GM10248 (cell line): ENCODE measurements at regions not wholly inside any gene's neighbourhood (a gene's known extent, or its start where the extent isn't known, plus 50 kb on each side); places are given as distances from the start of the nearest gene placed in this dataset.

Experiments
- CTCF ChIA-PET: fragments of 300-600 bp; sonication (Branson Sonifier 250); formaldehyde crosslinking; extraction: SDS; loops from one replicate; lab custom pipeline; 2021; ENCODE audit warnings: antibody characterized with exemption; lab: Yijun Ruan, JAX
- POLR2A ChIA-PET: fragments of 350-650 bp; sonication (Branson Sonifier 250); formaldehyde crosslinking; extraction: SDS; loops from one replicate; lab custom pipeline; 2020; ENCODE audit warnings: antibody characterized with exemption; lab: Yijun Ruan, JAX
- DNase-seq: peaks from one replicate; pipeline ENCODE4 v3.0.0; 2012; ENCODE audit errors: extremely low spot score
- TF ChIP-seq, protein P1 (sequence below): IDR thresholded peaks from 2 replicates; pipeline ENCODE4 v1.5.1; 2012; ENCODE audit warnings: mild to moderate bottlenecking, low read depth; ENCODE audit errors: extremely low read depth, missing control alignments, control extremely low read depth

DNA sequence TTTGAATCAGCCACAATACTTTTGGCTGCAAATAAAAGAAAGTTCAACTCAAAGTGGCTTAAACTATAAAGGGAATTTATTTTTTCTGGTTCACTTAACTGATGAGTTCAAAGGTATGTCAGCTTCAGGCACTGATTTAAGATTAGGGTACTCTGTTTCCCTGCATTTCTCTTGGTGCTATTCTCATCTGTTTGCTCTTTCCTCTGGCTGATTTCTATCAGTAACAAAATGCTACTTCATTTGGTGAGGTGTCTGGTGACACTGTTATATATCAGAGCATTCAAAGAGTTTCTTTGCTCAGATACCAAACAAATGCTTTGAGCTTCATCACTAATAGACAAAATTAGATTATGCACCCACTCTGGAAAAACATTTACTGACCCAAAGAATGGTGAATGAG lies 65.9 kb upstream of the HTR4 start:
- ChIA-PET CTCF (interaction anchor here (1.0 to 2.8 kb wide), 2 partner anchors 11 to 13 kb away, joined by 5 to 20 read pairs; no protein-coding TSS in a partner anchor), POLR2A (no interaction called here)
- no peak for DNase-seq
- TF ChIP-seq, protein P1, sequence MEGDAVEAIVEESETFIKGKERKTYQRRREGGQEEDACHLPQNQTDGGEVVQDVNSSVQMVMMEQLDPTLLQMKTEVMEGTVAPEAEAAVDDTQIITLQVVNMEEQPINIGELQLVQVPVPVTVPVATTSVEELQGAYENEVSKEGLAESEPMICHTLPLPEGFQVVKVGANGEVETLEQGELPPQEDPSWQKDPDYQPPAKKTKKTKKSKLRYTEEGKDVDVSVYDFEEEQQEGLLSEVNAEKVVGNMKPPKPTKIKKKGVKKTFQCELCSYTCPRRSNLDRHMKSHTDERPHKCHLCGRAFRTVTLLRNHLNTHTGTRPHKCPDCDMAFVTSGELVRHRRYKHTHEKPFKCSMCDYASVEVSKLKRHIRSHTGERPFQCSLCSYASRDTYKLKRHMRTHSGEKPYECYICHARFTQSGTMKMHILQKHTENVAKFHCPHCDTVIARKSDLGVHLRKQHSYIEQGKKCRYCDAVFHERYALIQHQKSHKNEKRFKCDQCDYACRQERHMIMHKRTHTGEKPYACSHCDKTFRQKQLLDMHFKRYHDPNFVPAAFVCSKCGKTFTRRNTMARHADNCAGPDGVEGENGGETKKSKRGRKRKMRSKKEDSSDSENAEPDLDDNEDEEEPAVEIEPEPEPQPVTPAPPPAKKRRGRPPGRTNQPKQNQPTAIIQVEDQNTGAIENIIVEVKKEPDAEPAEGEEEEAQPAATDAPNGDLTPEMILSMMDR, result no peak

DNA sequence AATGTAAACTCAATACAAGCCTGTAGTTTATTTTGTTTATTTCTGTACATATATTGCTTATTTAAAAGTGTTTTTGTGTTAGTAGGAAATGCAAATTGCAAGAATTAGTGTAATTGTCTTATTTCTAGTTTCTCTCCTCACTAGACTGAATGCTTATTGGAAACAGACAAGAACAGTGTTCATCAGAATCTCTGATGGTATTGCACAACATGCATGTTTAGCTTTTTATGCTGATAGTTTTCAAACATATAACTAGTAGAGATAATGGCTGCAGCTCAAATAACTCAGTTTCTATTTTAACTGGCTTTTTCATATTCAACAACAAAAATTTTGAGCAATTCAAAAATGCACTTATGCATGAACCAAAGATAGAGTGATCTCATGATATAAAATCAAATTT lies 68.8 kb upstream of the HTR4 start:
- CTCF ChIA-PET, result interaction anchor here (0.6 to 1.9 kb wide), 3 partner anchors 10 to 18 kb away, joined by 3 to 18 read pairs (median 3); no protein-coding TSS in a partner anchor
- POLR2A ChIA-PET, result no interaction called here

DNA sequence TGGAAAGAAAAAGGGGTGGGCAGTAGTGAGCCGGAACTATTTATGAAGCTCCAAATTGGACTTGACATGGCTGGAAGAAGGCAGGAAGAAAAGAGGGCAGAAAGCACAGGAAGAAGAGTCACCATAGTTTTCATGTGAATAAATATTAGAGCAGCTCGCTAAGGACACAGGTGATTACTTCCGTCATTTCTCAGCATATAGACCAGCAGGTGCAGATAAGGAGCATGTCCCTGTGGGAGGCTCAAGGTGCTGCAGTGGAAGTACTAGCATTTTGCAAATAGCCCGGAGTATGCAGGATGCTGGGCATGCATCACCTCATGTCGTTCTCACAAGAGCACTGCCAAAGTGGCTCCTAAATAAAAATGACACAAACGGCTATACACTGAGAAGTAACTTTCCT lies 71.3 kb upstream of the HTR4 start:
- TF ChIP-seq, protein P1, result no peak
- ChIA-PET POLR2A (no interaction called here), CTCF (interaction anchor here (2.0 to 11.7 kb wide), 3 partner anchors 19 to 310 kb away, joined by 6 to 184 read pairs (median 13); no protein-coding TSS in a partner anchor)
- DNase-seq, result no peak

More for the DNA sequence above, 68.8 kb upstream of the HTR4 start:
- TF ChIP-seq, protein P1, result no peak
- no peak for DNase-seq

DNA sequence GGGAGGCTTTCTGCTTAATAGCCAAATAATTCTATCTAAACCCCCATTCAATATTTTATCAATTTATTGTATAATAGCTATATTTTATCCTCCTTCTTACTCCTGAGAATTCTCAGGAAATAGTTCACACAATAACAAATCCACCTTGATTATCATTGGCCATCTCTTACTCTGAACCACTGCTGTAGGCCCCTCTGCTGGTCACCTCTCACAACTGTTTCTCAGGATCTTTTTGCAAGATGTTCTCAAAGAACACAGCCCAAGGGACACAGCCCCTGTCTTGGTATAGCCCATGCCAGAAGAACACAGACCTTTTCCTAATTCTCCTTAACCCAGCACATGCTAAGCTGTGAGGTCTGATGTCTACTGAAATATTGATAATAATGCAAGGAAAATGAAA lies 74.9 kb upstream of the HTR4 start:
- POLR2A ChIA-PET, result no interaction called here
- CTCF ChIA-PET, result interaction anchor here (0.9 to 14.4 kb wide), 6 partner anchors 11 to 871 kb away, joined by 3 to 386 read pairs (median 102); no protein-coding TSS in a partner anchor
- TF ChIP-seq, protein P1, result no peak
- no peak for DNase-seq

DNA sequence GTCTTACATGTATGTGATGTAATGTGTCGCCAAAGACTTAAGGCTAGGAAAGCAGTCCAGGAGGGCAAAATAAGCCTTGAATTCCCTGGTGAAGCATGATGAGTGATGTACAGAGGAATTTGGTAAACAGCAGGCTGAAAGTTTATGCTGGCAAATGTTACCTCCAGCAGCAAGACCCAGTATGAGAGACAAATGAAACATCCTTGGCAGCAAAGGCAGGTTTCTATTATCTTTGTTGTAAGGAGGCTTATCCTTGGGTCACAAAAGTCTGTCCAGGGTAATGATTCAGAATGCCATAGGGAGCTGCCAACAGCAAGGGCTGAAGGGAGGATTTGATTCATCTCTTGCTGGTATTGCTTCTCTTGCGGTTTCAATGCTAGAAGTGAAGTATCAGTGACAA lies 75.9 kb upstream of the HTR4 start:
- TF ChIP-seq, protein P1, result no peak
- ChIA-PET POLR2A (no interaction called here), CTCF (interaction anchor here (0.8 to 14.4 kb wide), 58 partner anchors 8 to 879 kb away, joined by 3 to 386 read pairs (median 4); no protein-coding TSS in a partner anchor)
- no peak for DNase-seq

DNA sequence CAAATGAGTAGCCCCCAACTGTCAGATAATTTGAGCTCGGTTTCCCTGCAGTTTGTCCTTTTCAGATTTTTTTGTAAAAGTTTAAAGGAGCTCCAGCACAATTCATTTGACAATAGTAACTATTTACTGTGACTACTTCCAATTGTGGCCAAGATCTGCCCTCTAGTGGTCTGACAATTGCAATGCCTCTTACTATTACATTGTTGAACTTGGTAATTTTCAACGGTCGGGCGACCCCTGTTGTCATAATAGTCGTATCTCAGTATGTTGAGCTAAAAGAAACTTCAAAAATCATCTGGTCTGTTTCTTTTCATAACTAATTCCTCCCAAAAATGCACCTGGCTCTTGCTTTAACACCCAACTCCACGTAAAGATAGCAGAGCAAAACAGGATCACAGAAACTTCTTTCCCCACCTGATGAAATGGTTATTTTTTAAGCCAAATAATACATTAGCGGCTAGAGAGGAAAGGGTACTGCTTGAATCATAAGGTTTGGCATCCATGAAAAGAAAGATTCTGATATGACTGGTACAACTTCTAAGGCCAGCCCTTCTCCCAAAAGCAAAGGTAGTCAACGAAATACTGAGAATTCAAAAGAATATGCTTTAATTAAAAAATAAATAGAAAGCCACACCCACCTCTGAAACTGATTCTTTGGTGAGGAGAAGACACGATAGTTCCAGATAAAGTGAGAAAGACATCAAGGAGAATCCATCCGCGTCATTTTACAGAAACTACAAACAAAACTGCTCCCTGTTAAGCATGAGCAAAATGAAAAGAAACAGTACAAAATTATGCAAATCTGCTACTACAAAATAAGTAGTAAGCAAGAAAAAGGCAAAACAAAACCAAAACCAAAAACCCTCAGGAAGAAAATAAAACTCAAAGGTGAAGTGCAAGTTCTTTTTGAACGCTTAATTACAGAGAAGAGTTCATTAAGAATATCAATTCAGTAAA lies 76.9 kb upstream of the HTR4 start:
- TF ChIP-seq, protein P1, result peak; percentile 85
- ChIA-PET CTCF (interaction anchor here (0.6 to 14.4 kb wide), 76 partner anchors 9 to 1098 kb away, joined by 3 to 386 read pairs (median 4); no protein-coding TSS in a partner anchor), POLR2A (no interaction called here)
- DNase-seq, result peak; percentile 50
